GM12878 (cell line): ENCODE measurements at regions not wholly inside any gene's neighbourhood (a gene's known extent, or its start where the extent isn't known, plus 50 kb on each side); places are given as distances from the start of the nearest gene placed in this dataset.

Source experiments
- ATAC-seq: fragments of 200-7000 bp; cut with Tn5 transposase; 3 replicates; pipeline ENCODE4 v1.9.1; 2020; ENCODE audit warnings: mild to moderate bottlenecking, moderate library complexity
- BruUV-seq: library from RNA; stranded (reverse); fragments of 400-500 nt; replicated peaks from 2 replicates; lab custom pipeline; 2021; lab: Mats Ljungman, UMichigan
- CTCF ChIA-PET: fragments of 300-600 bp; sonication (Branson Sonifier 250); formaldehyde crosslinking; extraction: SDS; loops from one replicate; lab custom pipeline; 2021; ENCODE audit warnings: inconsistent platforms; lab: Yijun Ruan, JAX
- POLR2A ChIA-PET: fragments of 350-600 bp; formaldehyde crosslinking; extraction: SDS; loops from one replicate; lab custom pipeline; 2021; ENCODE audit warnings: inconsistent platforms; lab: Charles Lee
- RAD21 ChIA-PET: fragments of 300-600 bp; sonication (Branson Sonifier 250); formaldehyde crosslinking; loops from one replicate; lab custom pipeline; 2023; ENCODE audit warnings: antibody characterized with exemption; ENCODE audit not compliant: unreplicated experiment; lab: Charles Lee
- SMC1A ChIA-PET: fragments of 300-600 bp; sonication (Branson Sonifier 250); formaldehyde crosslinking; loops from one replicate; lab custom pipeline; 2023; ENCODE audit not compliant: unreplicated experiment, uncharacterized antibody; lab: Charles Lee
- DNase-seq: peaks from one replicate; pipeline ENCODE4 v3.0.0-alpha.2; 2011; ENCODE audit warnings: low read depth, low spot score
- FAIRE-seq: peaks from 3 replicates; lab custom pipeline; 2011; peaks lifted over from hg19 to GRCh38; lab: Jason Lieb, UNC
- H2AFZ ChIP-seq: 2 replicates; pipeline ENCODE4 v1.6.0; 2011; ENCODE audit warnings: low read depth, low read length, control low read depth; ENCODE audit not compliant: control insufficient read depth
- H3K27ac ChIP-seq: 2 replicates; pipeline ENCODE4 v1.5.1; 2011; ENCODE audit warnings: control low read depth; ENCODE audit not compliant: control insufficient read depth, insufficient read depth
- H3K27me3 ChIP-seq, 2 experiments: replicated peaks in 1 of 2; 2 replicates each; pipeline versions ENCODE4 v1.6.0 to v1.6.1; 2011; ENCODE audit warnings: low read length in 1 of 2; ENCODE audit not compliant: control insufficient read depth in 2 of 2, insufficient read depth in 2 of 2
- H3K36me3 ChIP-seq, 2 experiments: 2 replicates each; pipeline ENCODE4 v1.5.1; 2011; ENCODE audit warnings: low read length in 1 of 2; ENCODE audit not compliant: control insufficient read depth in 2 of 2, insufficient read depth in 2 of 2
- H3K4me1 ChIP-seq: 2 replicates; pipeline ENCODE4 v1.6.1; 2011; ENCODE audit warnings: mild to moderate bottlenecking, low read length, moderate library complexity, mixed read lengths; ENCODE audit not compliant: control insufficient read depth, insufficient read depth
- H3K4me2 ChIP-seq: 2 replicates; pipeline ENCODE4 v1.6.0; 2011; ENCODE audit warnings: control low read depth; ENCODE audit not compliant: control insufficient read depth, insufficient read depth
- H3K4me3 ChIP-seq: fragments of 200-600 bp; sonication (generic); 2 replicates; pipeline ENCODE4 v1.5.1; 2016
- H3K79me2 ChIP-seq: 2 replicates; pipeline ENCODE4 v1.6.0; 2011; ENCODE audit warnings: low read length; ENCODE audit not compliant: control insufficient read depth, insufficient read depth
- H3K9ac ChIP-seq: 2 replicates; pipeline ENCODE4 v1.8.0; 2011; ENCODE audit warnings: low read length, control low read depth, mixed read lengths; ENCODE audit not compliant: control insufficient read depth, insufficient read depth
- H3K9me3 ChIP-seq: replicated peaks from 3 replicates; pipeline ENCODE4 v1.5.1; 2011; ENCODE audit warnings: mild to moderate bottlenecking, low read length; ENCODE audit not compliant: control insufficient read depth, insufficient read depth
- H4K20me1 ChIP-seq: 2 replicates; pipeline ENCODE4 v1.6.0; 2011; ENCODE audit not compliant: control insufficient read depth, insufficient read depth
- RAD51 ChIP-seq: fragments of 450-650 bp; IDR thresholded peaks from 2 replicates; pipeline ENCODE4 v1.6.1; 2016; ENCODE audit warnings: moderate library complexity, mild to moderate bottlenecking, inconsistent platforms
- SMAD1 ChIP-seq: fragments of 450-650 bp; IDR thresholded peaks from 2 replicates; pipeline ENCODE4 v1.6.1; 2018; ENCODE audit warnings: mild to moderate bottlenecking, low read depth; ENCODE audit not compliant: partially characterized antibody
- STAT1 ChIP-seq: fragments of 450-650 bp; conservative IDR thresholded peaks from 2 replicates; pipeline ENCODE4 v1.6.1; 2014; ENCODE audit warnings: antibody characterized with exemption, mild to moderate bottlenecking
- TCF12 ChIP-seq: IDR thresholded peaks from 2 replicates; pipeline ENCODE4 v1.6.1; 2011; ENCODE audit warnings: low read depth, mild to moderate bottlenecking, low read length
- WGBS: methylation state at CpG from one replicate; pipeline ENCODE4 v1.1.6; 2016; ENCODE audit warnings: low lambda C conversion rate; ENCODE audit not compliant: insufficient replicate concordance, insufficient coverage; ENCODE audit errors: missing lambda C conversion rate; 5-methylcytosine and 5-hydroxymethylcytosine counted together
- in situ Hi-C: fragments of 300-500 bp; cut with MboI; formaldehyde crosslinking; loops from 9 replicates; pipeline ENCODE4 v1.14.3; 2018; ENCODE audit warnings: mixed read lengths
- intact Hi-C: fragments of 100-400 bp; cut with micrococcal nuclease; formaldehyde crosslinking; loops from one replicate; pipeline ENCODE4 v1.14.2; 2022; ENCODE audit not compliant: unreplicated experiment
- TF ChIP-seq, protein P1 (sequence below): IDR thresholded peaks from 2 replicates; pipeline ENCODE4 v1.6.1; 2012; ENCODE audit warnings: low read length, inconsistent platforms
- TF ChIP-seq, protein P2 (sequence below): IDR thresholded peaks from 2 replicates; pipeline ENCODE4 v1.6.1; 2012; ENCODE audit warnings: low read depth, low read length, improper control_type of control experiment
- TF ChIP-seq, protein P3 (sequence below): IDR thresholded peaks from 2 replicates; pipeline ENCODE4 v1.6.1; 2012; ENCODE audit warnings: improper control_type of control experiment, low read depth, low read length; ENCODE audit not compliant: insufficient replicate concordance

DNA sequence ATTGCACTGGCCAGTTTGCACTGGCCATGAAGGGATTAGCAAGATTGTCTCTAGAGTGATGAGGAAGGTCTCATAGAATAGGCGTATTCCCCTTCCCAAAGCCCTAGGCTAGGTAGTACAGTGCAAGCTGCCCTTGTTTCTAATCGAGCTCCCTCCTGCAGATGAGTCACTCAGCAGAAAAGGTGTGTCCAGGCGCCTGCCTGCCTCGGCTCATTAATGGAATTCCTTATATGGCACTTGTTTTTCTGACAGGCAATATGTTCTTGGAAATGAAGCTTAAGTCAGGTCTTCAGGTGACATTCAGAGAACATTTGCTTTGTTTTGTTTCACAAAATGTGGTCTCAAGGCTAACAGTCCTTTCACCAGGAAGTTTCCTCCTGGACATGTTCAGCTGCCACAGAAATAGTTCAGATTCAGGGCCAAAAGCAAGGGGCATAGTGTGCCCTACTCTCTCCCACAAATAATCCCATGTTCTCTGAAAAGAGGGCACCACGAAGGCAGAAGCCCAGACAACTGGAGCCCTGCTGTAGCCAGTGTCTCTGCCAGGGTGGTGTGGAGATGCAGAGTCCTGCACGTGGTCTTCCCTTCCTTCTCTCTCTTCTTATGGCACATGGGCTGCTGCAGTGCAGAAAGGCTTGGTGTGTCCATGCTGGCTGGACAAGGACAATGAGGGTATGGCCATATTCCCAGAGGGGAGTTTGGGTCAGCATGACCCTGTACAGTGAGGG, 281.1 kb upstream of the MAP3K1 start:
- H3K27me3 ChIP-seq: no peaks in the 10 kb centered on the region
- CTCF ChIA-PET: interaction anchor here (1.0 kb wide), 1 partner anchor 270 kb away, joined by 3 read pairs; no protein-coding TSS in a partner anchor
- H2AFZ ChIP-seq: no peak overlapping the region
- no peaks in the 10 kb centered on the region for H3K4me1 ChIP-seq
- H3K4me3 ChIP-seq: no peak overlapping the region
- H3K27ac ChIP-seq: no peak overlapping the region
- in situ Hi-C loops: no loop called here
- DNase-seq (no peak), FAIRE-seq (no peak), ATAC-seq (no peak)
- no peaks in the 10 kb centered on the region for H4K20me1 ChIP-seq
- SMC1A ChIA-PET: interaction anchor here (1.2 to 1.4 kb wide), 2 partner anchors 9 to 11 kb away, joined by 3 read pairs; no protein-coding TSS in a partner anchor
- H3K9ac ChIP-seq: no peak overlapping the region
- TF ChIP-seq, protein P1, sequence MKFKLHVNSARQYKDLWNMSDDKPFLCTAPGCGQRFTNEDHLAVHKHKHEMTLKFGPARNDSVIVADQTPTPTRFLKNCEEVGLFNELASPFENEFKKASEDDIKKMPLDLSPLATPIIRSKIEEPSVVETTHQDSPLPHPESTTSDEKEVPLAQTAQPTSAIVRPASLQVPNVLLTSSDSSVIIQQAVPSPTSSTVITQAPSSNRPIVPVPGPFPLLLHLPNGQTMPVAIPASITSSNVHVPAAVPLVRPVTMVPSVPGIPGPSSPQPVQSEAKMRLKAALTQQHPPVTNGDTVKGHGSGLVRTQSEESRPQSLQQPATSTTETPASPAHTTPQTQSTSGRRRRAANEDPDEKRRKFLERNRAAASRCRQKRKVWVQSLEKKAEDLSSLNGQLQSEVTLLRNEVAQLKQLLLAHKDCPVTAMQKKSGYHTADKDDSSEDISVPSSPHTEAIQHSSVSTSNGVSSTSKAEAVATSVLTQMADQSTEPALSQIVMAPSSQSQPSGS: no peak
- no peak for TF ChIP-seq RAD51
- no peak for TF ChIP-seq SMAD1
- TF ChIP-seq TCF12: no peak
- TF ChIP-seq STAT1: no peak
- TF ChIP-seq, protein P2, sequence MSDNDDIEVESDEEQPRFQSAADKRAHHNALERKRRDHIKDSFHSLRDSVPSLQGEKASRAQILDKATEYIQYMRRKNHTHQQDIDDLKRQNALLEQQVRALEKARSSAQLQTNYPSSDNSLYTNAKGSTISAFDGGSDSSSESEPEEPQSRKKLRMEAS: no peak
- TF ChIP-seq, protein P3, sequence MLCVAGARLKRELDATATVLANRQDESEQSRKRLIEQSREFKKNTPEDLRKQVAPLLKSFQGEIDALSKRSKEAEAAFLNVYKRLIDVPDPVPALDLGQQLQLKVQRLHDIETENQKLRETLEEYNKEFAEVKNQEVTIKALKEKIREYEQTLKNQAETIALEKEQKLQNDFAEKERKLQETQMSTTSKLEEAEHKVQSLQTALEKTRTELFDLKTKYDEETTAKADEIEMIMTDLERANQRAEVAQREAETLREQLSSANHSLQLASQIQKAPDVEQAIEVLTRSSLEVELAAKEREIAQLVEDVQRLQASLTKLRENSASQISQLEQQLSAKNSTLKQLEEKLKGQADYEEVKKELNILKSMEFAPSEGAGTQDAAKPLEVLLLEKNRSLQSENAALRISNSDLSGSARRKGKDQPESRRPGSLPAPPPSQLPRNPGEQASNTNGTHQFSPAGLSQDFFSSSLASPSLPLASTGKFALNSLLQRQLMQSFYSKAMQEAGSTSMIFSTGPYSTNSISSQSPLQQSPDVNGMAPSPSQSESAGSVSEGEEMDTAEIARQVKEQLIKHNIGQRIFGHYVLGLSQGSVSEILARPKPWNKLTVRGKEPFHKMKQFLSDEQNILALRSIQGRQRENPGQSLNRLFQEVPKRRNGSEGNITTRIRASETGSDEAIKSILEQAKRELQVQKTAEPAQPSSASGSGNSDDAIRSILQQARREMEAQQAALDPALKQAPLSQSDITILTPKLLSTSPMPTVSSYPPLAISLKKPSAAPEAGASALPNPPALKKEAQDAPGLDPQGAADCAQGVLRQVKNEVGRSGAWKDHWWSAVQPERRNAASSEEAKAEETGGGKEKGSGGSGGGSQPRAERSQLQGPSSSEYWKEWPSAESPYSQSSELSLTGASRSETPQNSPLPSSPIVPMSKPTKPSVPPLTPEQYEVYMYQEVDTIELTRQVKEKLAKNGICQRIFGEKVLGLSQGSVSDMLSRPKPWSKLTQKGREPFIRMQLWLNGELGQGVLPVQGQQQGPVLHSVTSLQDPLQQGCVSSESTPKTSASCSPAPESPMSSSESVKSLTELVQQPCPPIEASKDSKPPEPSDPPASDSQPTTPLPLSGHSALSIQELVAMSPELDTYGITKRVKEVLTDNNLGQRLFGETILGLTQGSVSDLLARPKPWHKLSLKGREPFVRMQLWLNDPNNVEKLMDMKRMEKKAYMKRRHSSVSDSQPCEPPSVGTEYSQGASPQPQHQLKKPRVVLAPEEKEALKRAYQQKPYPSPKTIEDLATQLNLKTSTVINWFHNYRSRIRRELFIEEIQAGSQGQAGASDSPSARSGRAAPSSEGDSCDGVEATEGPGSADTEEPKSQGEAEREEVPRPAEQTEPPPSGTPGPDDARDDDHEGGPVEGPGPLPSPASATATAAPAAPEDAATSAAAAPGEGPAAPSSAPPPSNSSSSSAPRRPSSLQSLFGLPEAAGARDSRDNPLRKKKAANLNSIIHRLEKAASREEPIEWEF: no peak
- H3K4me2 ChIP-seq: no peak overlapping the region
- intact Hi-C loops: no loop called here
- H3K36me3 ChIP-seq: no peaks in the 10 kb centered on the region
- H3K9me3 ChIP-seq: no peaks in the 10 kb centered on the region; the same call in 2 of the 3 replicates
- RAD21 ChIA-PET: no interaction called here
- 13% methylated on average over 6 of the region's 6 CpGs for WGBS
- POLR2A ChIA-PET: no interaction called here
- H3K79me2 ChIP-seq: no peaks in the 10 kb centered on the region
- no TSS peak for BruUV-seq
